ENCODE measurements at regions not wholly inside any gene's neighbourhood (a gene's known extent, or its start where the extent isn't known, plus 50 kb on each side); places are given as distances from the start of the nearest gene placed in this dataset.
"Not testable (repeated sequence)": the region's sequence is repeated elsewhere in the genome, so short reads cannot be mapped to it uniquely, and the experiment has no call there.

- TF ChIP-seq POLR2A (IDR thresholded peaks at IDR 0.05; ENCODE audit: low read depth); CTCF (IDR thresholded peaks at IDR 0.05); POLR2AphosphoS5 (IDR thresholded peaks at IDR 0.05); EP300 (IDR thresholded peaks at IDR 0.05): not testable (repeated sequence)
Measured at GRCh38 chr17:20379251-20379650, 88.1 kb downstream of the LGALS9B start.
